Heart left ventricle (tissue), 13 donors: ENCODE measurements at regions not wholly inside any gene's neighbourhood (a gene's known extent, or its start where the extent isn't known, plus 50 kb on each side); places are given as distances from the start of the nearest gene placed in this dataset.

Experiments
- CTCF ChIP-seq, 12 donors: fragments of 200-600 bp; sonication (generic) in 4 of 12; IDR thresholded peaks; one replicate each; pipeline versions ENCODE4 v1.5.0 to v1.8.0; 2018 to 2022; ENCODE audit warnings: antibody characterized with exemption in 12 of 12, mild to moderate bottlenecking in 5 of 12
- POLR2A ChIP-seq, 2 donors: fragments of 450-650 bp; IDR thresholded peaks; one replicate each; pipeline ENCODE4 v1.6.1; 2017; ENCODE audit warnings: antibody characterized with exemption in 2 of 2, mild to moderate bottlenecking in 2 of 2, moderate library complexity in 2 of 2
- donor health status: ischemic (EF 13 %, LVEDD 7.1; RV severe dilation, severe dysfunction).
- donor health status: DM: no; HTN: yes; CAD: no.
- donor health status: DM: no; HTN: no; CAD: no.
- donor health status: ischemic (EF 25% LVEDD 6.9; RV normal size, moderate dysfunction).
- donor health status: ischemic (EF 25% LVEDD 5.7; RV mildly dilated, moderate dysfunction).
- donor health status: ischemic (EF 35%, LVEDD 5.7; RV mildly dilated, moderate dysfunction).
- donor health status: nonischemic (EF 11% LVEDD 7.7; RV severe dilation, severe dysfunction).
- donor health status: DM: yes; HTN: yes; CAD: no.
- donor health status: PGD.
- donor health status: ischemic (EF 29% LVEDD 5.4; RV normal size, mild dysfunction).
- donor health status: nonischemic (EF 23%, LVEDD 6.1; RV moderate dilation, normal function).

GRCh38 chr10:85537561-85537960 is 829.0 kb downstream of the GRID1 start:
- no peak for TF ChIP-seq CTCF (IDR thresholded peaks at IDR 0.05)
- TF ChIP-seq POLR2A (IDR thresholded peaks at IDR 0.05) = no peak
